ENCODE measurements at regions not wholly inside any gene's neighbourhood (a gene's known extent, or its start where the extent isn't known, plus 50 kb on each side); places are given as distances from the start of the nearest gene placed in this dataset.

GRCh38 chr12:94801745-94802144 is 151.4 kb upstream of the TMCC3 start:
- no peak for TF ChIP-seq TAF1 (IDR thresholded peaks at IDR 0.05; ENCODE audit: borderline replicate concordance, insufficient read depth, low read length)
- no peak for TF ChIP-seq POLR2AphosphoS5 (IDR thresholded peaks at IDR 0.05; ENCODE audit: low read depth, low read length)
- no peak for TF ChIP-seq SIN3A (IDR thresholded peaks at IDR 0.05; ENCODE audit: borderline replicate concordance, insufficient read depth, low read length)
- no peak for TF ChIP-seq REST (IDR thresholded peaks at IDR 0.05; ENCODE audit: insufficient read depth in 1 of 2, low read depth in 2 of 2, low read length in 2 of 2)
- no peak for TF ChIP-seq FOXP2 (optimal IDR thresholded peaks at IDR 0.05; ENCODE audit: borderline replicate concordance, extremely low read depth, extremely low read length, insufficient read depth)

All from PFSK-1 (cell line).